GM18519 (cell line): ENCODE measurements at regions not wholly inside any gene's neighbourhood (a gene's known extent, or its start where the extent isn't known, plus 50 kb on each side); places are given as distances from the start of the nearest gene placed in this dataset.
"Not testable (repeated sequence)": the region's sequence is repeated elsewhere in the genome, so short reads cannot be mapped to it uniquely, and the experiment has no call there.

Experiments used
- ATAC-seq: cut with Tn5 transposase; IDR thresholded peaks from one replicate; pipeline ENCODE4 v1.9.1; 2021; ENCODE audit warnings: mild to moderate bottlenecking, moderate library complexity; ENCODE audit not compliant: unreplicated experiment, low FRiP score

DNA sequence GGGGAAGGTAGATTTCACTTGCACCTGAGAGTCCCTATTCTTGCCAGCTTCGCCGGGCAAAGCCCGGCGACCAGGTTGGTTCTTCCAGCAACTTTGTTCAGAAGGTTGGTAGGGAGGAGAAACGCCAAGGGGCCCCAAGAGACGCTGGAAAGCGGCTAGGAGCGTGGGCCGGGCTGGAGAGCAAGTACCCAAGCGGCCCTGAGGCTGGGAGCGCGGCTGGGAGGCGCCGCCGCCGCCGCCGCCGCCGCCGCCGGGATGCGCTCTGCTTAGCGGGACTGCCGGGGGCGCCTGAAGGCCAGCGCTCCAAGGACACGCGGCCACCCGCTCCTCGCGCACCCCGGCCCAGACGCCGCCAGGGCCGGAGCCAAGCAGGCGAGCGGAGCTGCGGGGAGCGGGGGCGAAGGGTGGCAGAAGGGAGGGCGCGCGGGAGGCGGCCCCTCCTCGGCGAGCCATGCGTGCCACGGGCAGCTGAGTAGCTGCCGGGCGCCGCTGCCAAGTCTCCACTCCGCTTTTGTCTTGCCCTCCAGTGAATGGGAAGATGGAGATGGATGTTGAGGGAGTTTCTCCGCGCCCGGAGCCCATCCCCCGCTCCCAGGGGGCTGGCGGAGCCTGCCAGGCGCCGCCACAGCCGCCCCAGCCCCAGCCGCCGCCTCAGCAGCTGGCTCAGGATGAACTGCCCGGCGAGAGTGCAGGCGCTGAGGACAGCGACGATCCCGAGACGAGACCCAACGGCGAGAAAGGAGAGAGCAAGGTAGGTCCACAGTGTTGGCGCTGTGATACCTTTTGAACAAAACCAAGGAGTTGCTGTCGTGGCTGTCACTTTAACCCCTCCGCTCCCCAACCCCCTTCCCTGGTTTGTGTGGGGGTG lies 227.4 kb upstream of the AZI2 start:
- no peak for ATAC-seq

- no peak for ATAC-seq
These were observed 228.1 kb upstream of the AZI2 start for GRCh38 chr3:28576614-28577200.

- no peak for ATAC-seq
These were observed 229.4 kb upstream of the AZI2 start for GRCh38 chr3:28577941-28578500.

DNA sequence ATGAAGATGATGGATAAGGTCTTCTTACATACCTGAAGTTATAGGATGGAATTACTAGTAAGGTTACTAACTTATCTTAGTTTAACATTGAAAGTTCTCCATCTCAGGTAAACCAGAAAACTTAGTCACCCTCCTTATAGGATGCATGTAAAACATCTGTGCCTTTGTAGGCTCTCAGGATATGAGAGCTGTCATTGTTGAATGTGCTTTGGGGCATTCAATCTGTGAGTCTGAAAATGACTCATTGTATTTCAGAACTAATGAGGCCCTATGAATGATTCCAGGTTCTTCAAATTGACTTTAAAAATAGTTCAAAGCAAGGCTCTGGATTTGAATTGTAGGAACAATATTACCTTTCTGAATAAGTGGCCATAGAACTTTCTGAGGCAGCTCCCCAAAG lies 237.7 kb upstream of the AZI2 start:
- ATAC-seq = peak; percentile 56

GRCh38 chr3:28587723-28588122 lies 239.1 kb upstream of the AZI2 start:
- no peak for ATAC-seq

DNA sequence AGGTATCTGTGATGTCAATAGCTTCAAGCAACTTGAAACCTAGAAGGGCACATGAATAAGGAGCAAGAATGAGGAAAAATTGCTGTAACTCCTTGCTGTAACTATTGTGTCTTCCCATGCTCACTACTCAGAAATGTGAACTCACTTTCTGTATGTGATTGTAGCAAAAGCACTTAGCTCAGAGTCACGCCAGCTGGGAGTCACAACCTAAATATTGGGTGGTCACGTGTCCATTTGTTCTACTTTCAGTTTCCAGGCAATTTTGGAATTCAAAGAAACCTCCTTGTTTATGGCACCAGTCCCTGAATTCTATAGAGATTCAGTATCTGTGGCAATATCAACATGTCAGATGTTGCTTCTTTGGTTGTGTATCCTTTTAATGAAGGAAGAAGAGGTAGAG lies 241.6 kb upstream of the AZI2 start:
- no peak for ATAC-seq

GRCh38 chr3:28590860-28591259 lies 242.2 kb upstream of the AZI2 start:
- no peak for ATAC-seq

- ATAC-seq = no peak
These were observed 246.7 kb upstream of the AZI2 start for GRCh38 chr3:28595372-28595771.

DNA sequence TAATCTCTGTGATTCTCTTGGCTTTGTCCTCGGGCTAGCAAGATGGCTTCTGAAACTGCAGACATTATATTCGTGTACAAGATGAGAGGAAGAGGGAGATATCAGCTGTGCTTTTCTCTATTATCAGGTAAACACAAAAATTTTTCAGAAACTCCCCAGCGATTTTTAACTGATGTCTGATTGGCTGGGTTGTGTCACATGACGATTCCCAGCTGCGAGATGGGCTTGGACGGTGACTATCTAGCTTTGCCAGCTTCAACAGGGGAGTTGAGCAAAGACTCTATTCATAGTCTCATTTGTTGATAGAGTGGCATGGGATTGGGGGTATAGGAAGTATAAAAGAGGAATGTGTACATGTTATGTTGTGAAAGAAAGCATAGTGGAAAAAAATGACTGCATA lies 248.8 kb upstream of the AZI2 start:
- no peak for ATAC-seq

DNA sequence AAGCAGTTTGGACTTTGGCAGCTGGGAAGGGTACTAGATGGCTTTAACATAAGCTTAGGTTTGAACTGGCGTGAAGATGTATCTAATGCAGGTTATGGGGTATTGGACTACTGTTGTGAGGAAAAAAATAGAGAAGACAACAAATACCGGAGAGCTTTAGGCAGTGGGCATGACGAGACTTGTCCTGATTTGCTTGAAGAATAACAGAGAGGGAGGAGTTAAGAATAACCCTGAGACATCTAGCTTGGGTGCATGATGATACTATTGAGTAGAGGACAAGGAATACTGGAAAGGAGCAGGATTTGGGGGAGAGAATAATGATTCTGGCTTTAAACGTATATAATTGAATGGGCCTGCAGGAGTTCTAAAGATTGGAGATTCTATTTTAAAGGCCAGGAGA lies 249.5 kb upstream of the AZI2 start:
- no peak for ATAC-seq

DNA sequence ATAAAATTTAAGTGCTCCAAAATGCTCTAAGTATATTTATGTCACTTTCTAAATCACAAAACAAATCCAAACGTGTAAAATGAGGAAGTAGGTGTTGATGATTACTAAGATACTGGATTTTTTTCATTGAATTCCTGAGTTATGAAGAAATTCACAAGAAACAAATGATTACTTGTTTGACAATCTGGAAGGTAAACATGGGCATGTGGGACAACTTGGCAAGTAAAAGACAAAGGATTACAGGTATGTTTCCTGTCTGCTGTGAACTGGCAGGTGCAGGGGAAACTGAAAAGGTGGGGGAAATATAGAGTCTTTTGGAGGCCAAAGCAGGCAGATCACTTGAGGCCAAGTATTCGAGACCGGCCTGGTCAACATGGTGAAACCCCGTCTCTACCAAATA lies 252.7 kb upstream of the AZI2 start:
- no peak for ATAC-seq

DNA sequence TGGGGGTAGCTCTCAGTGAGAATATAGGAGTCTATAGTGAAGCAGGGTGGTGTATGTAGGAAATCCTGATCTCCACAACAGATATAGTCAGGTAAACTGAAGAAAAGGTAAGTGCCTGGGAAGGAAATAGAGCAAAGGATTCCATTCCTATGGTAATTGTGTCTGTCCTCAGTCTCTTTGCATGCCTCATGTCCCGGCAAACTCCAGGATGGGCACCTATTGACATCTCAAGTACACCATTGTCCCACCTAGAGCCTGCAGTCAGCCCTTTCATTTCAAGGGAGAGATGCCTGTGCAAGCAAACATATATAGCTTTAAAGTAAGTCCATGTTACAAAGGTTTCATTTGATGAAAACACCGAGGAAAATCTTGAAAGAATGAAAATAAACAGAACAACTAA lies 257.7 kb upstream of the AZI2 start:
- ATAC-seq = no peak

DNA sequence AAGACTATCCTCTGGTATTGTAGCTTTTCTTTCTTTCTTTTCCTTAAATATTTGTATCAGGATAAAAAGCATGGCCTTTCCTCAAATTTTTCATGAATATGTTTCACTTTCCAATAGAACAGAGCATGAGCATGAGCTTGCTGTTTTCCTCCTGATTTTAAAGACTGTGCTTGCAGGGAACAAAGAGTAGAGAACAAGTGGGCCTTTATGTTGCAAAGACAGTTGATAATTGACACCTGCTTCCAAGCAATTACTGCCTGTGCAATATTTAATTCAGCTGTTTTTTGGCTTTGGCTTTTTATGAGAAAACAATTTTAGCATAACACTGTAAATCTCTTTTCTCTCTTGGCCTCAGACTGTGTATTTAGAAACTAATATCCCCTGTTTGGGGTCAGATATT lies 263.6 kb upstream of the AZI2 start:
- no peak for ATAC-seq

- no peak for ATAC-seq
These were observed 265.0 kb upstream of the AZI2 start for GRCh38 chr3:28613511-28614106.

- ATAC-seq = no peak
These were observed 266.4 kb upstream of the AZI2 start for GRCh38 chr3:28615071-28615470.

DNA sequence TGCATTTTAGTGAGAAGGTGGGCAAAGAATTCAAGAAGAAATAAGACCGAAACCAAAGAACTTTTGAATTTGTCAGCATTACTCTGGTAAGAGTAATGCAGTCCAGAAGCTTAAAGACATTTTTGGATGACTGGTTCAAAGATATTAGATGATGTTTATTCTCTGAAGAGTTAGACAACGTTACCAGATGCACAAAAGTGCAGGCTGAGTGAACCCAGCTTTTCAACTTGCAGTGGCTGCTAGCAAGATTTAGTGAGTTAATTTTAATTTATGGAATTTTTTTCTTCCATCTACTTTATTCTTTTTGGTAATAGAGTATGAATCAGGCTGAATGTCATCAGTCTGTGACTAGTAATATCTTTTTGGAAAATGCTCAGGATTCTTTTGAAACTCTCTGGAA lies 267.3 kb upstream of the AZI2 start:
- no peak for ATAC-seq

DNA sequence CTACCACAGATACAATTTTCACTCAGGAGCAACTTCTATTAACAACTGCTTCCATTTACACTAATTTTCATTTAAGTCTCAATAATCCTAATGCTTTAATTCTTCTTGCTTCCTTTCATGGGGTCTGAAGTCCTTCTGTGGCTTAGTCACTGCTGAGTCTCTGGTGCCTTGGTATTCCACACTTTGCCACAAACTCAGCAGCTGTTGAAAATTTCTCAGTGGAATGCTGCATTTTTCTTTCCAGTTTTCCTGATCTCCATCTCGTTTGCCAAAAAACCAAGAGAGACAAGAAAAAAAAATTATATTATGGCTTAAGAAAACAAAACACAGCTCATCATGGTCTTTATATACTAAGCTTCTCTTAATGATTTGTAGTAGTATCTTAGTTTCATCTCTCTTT lies 269.2 kb upstream of the AZI2 start:
- ATAC-seq = no peak

- ATAC-seq = no peak
These were observed 274.5 kb upstream of the AZI2 start for GRCh38 chr3:28623106-28623505.

DNA sequence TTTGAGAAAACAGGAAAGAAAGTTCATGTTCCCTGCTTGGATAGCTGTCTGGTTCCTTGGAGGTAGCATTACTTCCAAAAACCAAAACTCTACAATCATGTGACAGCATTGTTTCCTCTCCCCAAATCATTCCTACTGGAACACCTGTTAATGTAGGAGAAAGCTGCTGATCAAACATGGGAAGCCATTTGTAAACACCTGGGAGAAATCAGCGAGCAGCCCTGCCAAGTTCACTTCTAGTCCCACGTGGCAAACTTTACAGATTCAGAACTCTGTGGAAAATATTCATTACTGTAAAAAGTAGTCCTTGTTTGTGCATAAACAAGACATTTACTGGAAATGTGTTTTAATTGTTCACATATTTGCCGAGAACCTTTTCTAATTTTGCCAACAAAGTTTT lies 275.5 kb upstream of the AZI2 start:
- ATAC-seq = no peak

GRCh38 chr3:28627843-28628242 lies 279.2 kb upstream of the AZI2 start:
- not testable (repeated sequence) for ATAC-seq

DNA sequence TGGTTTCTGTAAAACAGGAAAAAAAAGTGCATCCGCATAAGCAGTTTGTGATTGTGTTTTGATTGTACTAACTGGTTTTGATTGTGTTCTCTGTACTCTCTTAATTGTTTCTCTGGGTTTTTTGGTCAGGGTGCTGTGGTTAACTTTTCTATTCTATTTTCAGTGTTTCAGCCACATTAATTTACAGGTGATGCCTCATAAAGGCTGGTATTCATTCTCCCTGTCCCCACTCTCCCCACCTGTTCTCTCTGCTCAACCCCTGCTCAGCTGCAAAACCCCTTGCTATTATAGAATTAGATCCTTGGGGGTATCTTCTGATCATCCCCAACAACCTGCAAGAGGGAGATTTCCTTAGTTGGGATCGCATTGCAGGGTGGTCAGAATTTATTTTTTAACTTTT lies 285.4 kb upstream of the AZI2 start:
- no peak for ATAC-seq

DNA sequence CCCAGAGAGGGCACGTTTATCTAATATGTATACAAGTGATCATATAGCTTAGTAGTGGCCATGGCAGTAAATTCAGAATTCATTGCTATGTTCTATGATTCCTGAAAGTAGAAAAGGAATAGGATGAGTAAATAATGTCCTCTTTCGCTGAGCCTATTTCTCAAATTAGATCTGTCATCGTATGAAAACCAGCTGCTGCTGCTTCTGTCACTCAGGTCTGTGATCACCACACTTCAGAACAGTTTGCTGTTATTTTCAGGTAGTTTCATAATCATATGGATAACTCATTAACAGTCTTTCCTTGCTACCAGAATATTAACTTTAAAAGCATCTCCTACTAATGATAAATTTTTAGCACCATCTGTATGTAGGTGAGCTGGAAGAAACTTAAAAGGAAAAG lies 289.1 kb upstream of the AZI2 start:
- no peak for ATAC-seq
